Mammary epithelial cell (primary cell): ENCODE measurements at regions not wholly inside any gene's neighbourhood (a gene's known extent, or its start where the extent isn't known, plus 50 kb on each side); places are given as distances from the start of the nearest gene placed in this dataset.

ENCODE experiments used
- CTCF ChIP-seq, 2 donors: IDR thresholded peaks in 1 of 2; conservative IDR thresholded peaks in 1 of 2; 2 replicates each; pipeline ENCODE4 v1.5.1; 2011 to 2012; ENCODE audit warnings: inconsistent platforms in 2 of 2, low read length in 2 of 2, mild to moderate bottlenecking in 2 of 2, control low read depth in 1 of 2, low read depth in 1 of 2; ENCODE audit not compliant: insufficient read depth in 1 of 2; ENCODE audit errors: extremely low read depth in 1 of 2
- EZH2 ChIP-seq: IDR thresholded peaks from 2 replicates; pipeline ENCODE4 v1.6.1; 2012; ENCODE audit warnings: low read length, inconsistent platforms, borderline replicate concordance

- no peak for TF ChIP-seq CTCF (conservative IDR thresholded peaks at IDR 0.05 in 1 of 2, IDR thresholded peaks at IDR 0.05 in 1 of 2; ENCODE audit: extremely low read depth in 1 of 2, insufficient read depth in 1 of 2, low read depth in 1 of 2, low read length in 2 of 2)
- no peak for TF ChIP-seq EZH2
Observed at GRCh38 chr12:29983851-29984250, 200.1 kb upstream of the TMTC1 start.
